Fibroblast of lung (primary cell): ENCODE measurements at regions not wholly inside any gene's neighbourhood (a gene's known extent, or its start where the extent isn't known, plus 50 kb on each side); places are given as distances from the start of the nearest gene placed in this dataset.

Source experiments
- DNase-seq, 2 donors: peaks; one replicate each; pipeline versions ENCODE4 v3.0.0 to v3.0.0-alpha.2; 2010; ENCODE audit warnings: low read depth in 2 of 2
- H2AFZ ChIP-seq: 2 replicates; pipeline ENCODE4 v1.5.1; 2012; ENCODE audit warnings: low read length, control low read depth, inconsistent platforms
- H3K27ac ChIP-seq: 2 replicates; pipeline ENCODE4 v1.5.1; 2011; ENCODE audit warnings: low read length, control low read depth; ENCODE audit not compliant: insufficient read depth
- H3K27me3 ChIP-seq: 2 replicates; pipeline ENCODE4 v1.5.1; 2011; ENCODE audit warnings: mild to moderate bottlenecking, low read length; ENCODE audit not compliant: control insufficient read depth, insufficient read depth
- H3K36me3 ChIP-seq: 2 replicates; pipeline ENCODE4 v1.5.1; 2011; ENCODE audit warnings: low read length; ENCODE audit not compliant: control insufficient read depth, insufficient read depth
- H3K4me1 ChIP-seq: 2 replicates; pipeline ENCODE4 v1.5.1; 2011; ENCODE audit warnings: low read length; ENCODE audit not compliant: control insufficient read depth, insufficient read depth; ENCODE audit errors: extremely low read depth
- H3K4me2 ChIP-seq: 2 replicates; pipeline ENCODE4 v1.5.1; 2011; ENCODE audit warnings: low read length, control low read depth; ENCODE audit not compliant: insufficient read depth; ENCODE audit errors: extremely low read depth
- H3K4me3 ChIP-seq, 4 experiments: fragments of 200-600 bp in 1 of 4; sonication (generic) in 1 of 4; replicated peaks in 1 of 4; 2 replicates each; pipeline ENCODE4 v1.5.1; 2011 to 2016; ENCODE audit warnings: low read length in 4 of 4, low read depth in 3 of 4, mild to moderate bottlenecking in 3 of 4, control low read depth in 2 of 4, inconsistent platforms in 1 of 4, mixed read lengths in 1 of 4; ENCODE audit not compliant: insufficient read depth in 1 of 4; ENCODE audit errors: control extremely low read depth in 1 of 4
- H3K79me2 ChIP-seq: 2 replicates; pipeline ENCODE4 v1.5.1; 2012; ENCODE audit warnings: mild to moderate bottlenecking, low read length, inconsistent platforms; ENCODE audit not compliant: control insufficient read depth, insufficient read depth
- H3K9ac ChIP-seq: 2 replicates; pipeline ENCODE4 v1.5.1; 2011; ENCODE audit warnings: mild to moderate bottlenecking, low read length, control low read depth; ENCODE audit not compliant: insufficient read depth
- H3K9me3 ChIP-seq: 2 replicates; pipeline ENCODE4 v1.5.1; 2012; ENCODE audit warnings: low read depth, low read length; ENCODE audit not compliant: control insufficient read depth, insufficient read depth
- H4K20me1 ChIP-seq: 2 replicates; pipeline ENCODE4 v1.5.1; 2011; ENCODE audit warnings: low read length; ENCODE audit not compliant: control insufficient read depth, insufficient read depth; ENCODE audit errors: extremely low read depth
- EZH2 ChIP-seq: IDR thresholded peaks from 2 replicates; pipeline ENCODE4 v1.5.1; 2012; ENCODE audit warnings: low read length, control low read depth, mild to moderate bottlenecking; ENCODE audit errors: missing control alignments
- TF ChIP-seq, protein P1 (sequence below), 2 donors: IDR thresholded peaks in 1 of 2; conservative IDR thresholded peaks in 1 of 2; 1 replicate in 1 of 2; 2 replicates in 1 of 2; pipeline ENCODE4 v1.5.1; 2011 to 2012; ENCODE audit warnings: low read length in 2 of 2, control low read depth in 1 of 2, inconsistent platforms in 1 of 2, low read depth in 1 of 2, mild to moderate bottlenecking in 1 of 2

DNA sequence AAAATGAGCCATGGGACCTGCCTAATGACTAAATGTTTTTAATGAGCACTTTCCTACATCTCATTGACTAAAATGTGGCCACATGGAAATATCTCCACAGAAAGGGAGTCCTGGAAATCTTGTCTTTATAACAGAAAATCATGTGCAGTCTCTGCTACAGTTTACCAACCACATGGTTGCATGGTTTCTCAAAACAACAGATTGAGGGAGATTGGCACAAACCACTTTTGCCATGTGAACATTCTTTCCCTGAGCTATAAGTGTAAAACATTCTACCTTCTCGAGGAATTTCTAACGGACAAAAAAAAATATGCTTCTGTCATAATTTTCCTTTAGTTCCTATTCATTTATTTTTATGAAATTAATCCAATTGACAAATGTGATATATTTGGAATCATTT is 218.9 kb upstream of the SLITRK5 start:
- no peak overlapping the region for H2AFZ ChIP-seq
- no peak for DNase-seq
- no peaks in the 10 kb centered on the region for H3K9me3 ChIP-seq
- no peaks in the 10 kb centered on the region for H3K27me3 ChIP-seq
- no peaks in the 10 kb centered on the region for H3K79me2 ChIP-seq
- no peaks in the 10 kb centered on the region for H4K20me1 ChIP-seq
- no peaks in the 10 kb centered on the region for H3K4me1 ChIP-seq
- H3K4me2 ChIP-seq: no peak overlapping the region
- H3K27ac ChIP-seq: no peak overlapping the region
- TF ChIP-seq, protein P1, sequence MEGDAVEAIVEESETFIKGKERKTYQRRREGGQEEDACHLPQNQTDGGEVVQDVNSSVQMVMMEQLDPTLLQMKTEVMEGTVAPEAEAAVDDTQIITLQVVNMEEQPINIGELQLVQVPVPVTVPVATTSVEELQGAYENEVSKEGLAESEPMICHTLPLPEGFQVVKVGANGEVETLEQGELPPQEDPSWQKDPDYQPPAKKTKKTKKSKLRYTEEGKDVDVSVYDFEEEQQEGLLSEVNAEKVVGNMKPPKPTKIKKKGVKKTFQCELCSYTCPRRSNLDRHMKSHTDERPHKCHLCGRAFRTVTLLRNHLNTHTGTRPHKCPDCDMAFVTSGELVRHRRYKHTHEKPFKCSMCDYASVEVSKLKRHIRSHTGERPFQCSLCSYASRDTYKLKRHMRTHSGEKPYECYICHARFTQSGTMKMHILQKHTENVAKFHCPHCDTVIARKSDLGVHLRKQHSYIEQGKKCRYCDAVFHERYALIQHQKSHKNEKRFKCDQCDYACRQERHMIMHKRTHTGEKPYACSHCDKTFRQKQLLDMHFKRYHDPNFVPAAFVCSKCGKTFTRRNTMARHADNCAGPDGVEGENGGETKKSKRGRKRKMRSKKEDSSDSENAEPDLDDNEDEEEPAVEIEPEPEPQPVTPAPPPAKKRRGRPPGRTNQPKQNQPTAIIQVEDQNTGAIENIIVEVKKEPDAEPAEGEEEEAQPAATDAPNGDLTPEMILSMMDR (conservative IDR thresholded peaks at IDR 0.05 in 1 of 2, IDR thresholded peaks at IDR 0.05 in 1 of 2; ENCODE audit: low read depth in 1 of 2, low read length in 2 of 2): no peak
- no peak for TF ChIP-seq EZH2
- no peaks in the 10 kb centered on the region for H3K36me3 ChIP-seq
- H3K9ac ChIP-seq: no peak overlapping the region
- H3K4me3 ChIP-seq: no peak overlapping the region

GRCh38 chr13:87453244-87453643 is 217.9 kb upstream of the SLITRK5 start:
- H3K79me2 ChIP-seq: no peaks in the 10 kb centered on the region
- no peak overlapping the region for H3K27ac ChIP-seq
- H3K36me3 ChIP-seq: no peaks in the 10 kb centered on the region
- TF ChIP-seq EZH2: no peak
- TF ChIP-seq, protein P1 (conservative IDR thresholded peaks at IDR 0.05 in 1 of 2, IDR thresholded peaks at IDR 0.05 in 1 of 2; ENCODE audit: low read depth in 1 of 2, low read length in 2 of 2): no peak
- DNase-seq: no peak
- H4K20me1 ChIP-seq: no peaks in the 10 kb centered on the region
- no peak overlapping the region for H3K4me3 ChIP-seq
- no peak overlapping the region for H3K4me2 ChIP-seq
- H3K4me1 ChIP-seq: no peaks in the 10 kb centered on the region
- no peaks in the 10 kb centered on the region for H3K27me3 ChIP-seq
- no peak overlapping the region for H3K9ac ChIP-seq
- H2AFZ ChIP-seq: no peak overlapping the region
- H3K9me3 ChIP-seq: no peaks in the 10 kb centered on the region

- DNase-seq: peak in 1 of 2 donors; percentile 3
- Histone ChIP-seq H2AFZ (no peak overlapping the region), H3K27ac (no peak overlapping the region), H3K4me2 (no peak overlapping the region), H3K9me3 (no peaks in the 10 kb centered on the region), H3K36me3 (no peaks in the 10 kb centered on the region), H3K27me3 (no peaks in the 10 kb centered on the region), H3K9ac (no peak overlapping the region), H3K79me2 (no peaks in the 10 kb centered on the region), H4K20me1 (no peaks in the 10 kb centered on the region), H3K4me3 (no peak overlapping the region), H3K4me1 (no peaks in the 10 kb centered on the region)
- TF ChIP-seq EZH2: no peak
- TF ChIP-seq, protein P1 (conservative IDR thresholded peaks at IDR 0.05 in 1 of 2, IDR thresholded peaks at IDR 0.05 in 1 of 2; ENCODE audit: low read depth in 1 of 2, low read length in 2 of 2): no peak
These were observed 211.8 kb upstream of the SLITRK5 start for GRCh38 chr13:87459419-87459818.
